ENCODE measurements at regions not wholly inside any gene's neighbourhood (a gene's known extent, or its start where the extent isn't known, plus 50 kb on each side); places are given as distances from the start of the nearest gene placed in this dataset.

GRCh38 chr3:107962946-107963345 lies 127.9 kb downstream of the CD47 start:
- no peaks in the 10 kb centered on the region for H3K36me3 ChIP-seq (ENCODE audit: control insufficient read depth, insufficient read depth, low read length)
- no peaks in the 10 kb centered on the region for H3K4me1 Mint-ChIP-seq (ENCODE audit: low read depth, unreplicated experiment)
- no peak overlapping the region for H3K27ac Mint-ChIP-seq (ENCODE audit: unreplicated experiment)
- H3K36me3 Mint-ChIP-seq (ENCODE audit: insufficient read depth, unreplicated experiment) = no peaks in the 10 kb centered on the region
- peaks cover 3% of the 10 kb centered on the region for H3K27me3 Mint-ChIP-seq (ENCODE audit: insufficient read depth, unreplicated experiment)
- H3K27me3 ChIP-seq (replicated peaks; ENCODE audit: control insufficient read depth, insufficient read depth, low read length) = no peaks in the 10 kb centered on the region
- H3K4me3 Mint-ChIP-seq (ENCODE audit: unreplicated experiment) = no peak overlapping the region
- no peaks in the 10 kb centered on the region for H3K4me1 ChIP-seq
- ChIA-PET CTCF (interaction anchor here (1.4 kb wide), 1 partner anchor 35 kb away, joined by 4 read pairs; no protein-coding TSS in a partner anchor), POLR2A (no interaction called here)
- no peak overlapping the region for H3K4me3 ChIP-seq (ENCODE audit: low read depth, low read length)
- TF ChIP-seq CTCF (IDR thresholded peaks at IDR 0.05; ENCODE audit: insufficient read depth in 1 of 2, low read depth in 1 of 2, low read length in 1 of 2, severe bottlenecking in 1 of 2, unreplicated experiment in 1 of 2) = no peak
- BruUV-seq (replicated peaks) = no TSS peak
- no peaks in the 10 kb centered on the region for H3K9me3 ChIP-seq
- intact Hi-C loops (cut with micrococcal nuclease; ENCODE audit: unreplicated experiment) = no loop called here
- H3K9me3 Mint-ChIP-seq (ENCODE audit: unreplicated experiment) = no peaks in the 10 kb centered on the region
- DNase-seq = no peak

- BruUV-seq (replicated peaks) = no TSS peak
- no peaks in the 10 kb centered on the region for H3K36me3 ChIP-seq (ENCODE audit: control insufficient read depth, insufficient read depth, low read length)
Observed at GRCh38 chr3:107962037-107962436, 128.8 kb downstream of the CD47 start.

DNA sequence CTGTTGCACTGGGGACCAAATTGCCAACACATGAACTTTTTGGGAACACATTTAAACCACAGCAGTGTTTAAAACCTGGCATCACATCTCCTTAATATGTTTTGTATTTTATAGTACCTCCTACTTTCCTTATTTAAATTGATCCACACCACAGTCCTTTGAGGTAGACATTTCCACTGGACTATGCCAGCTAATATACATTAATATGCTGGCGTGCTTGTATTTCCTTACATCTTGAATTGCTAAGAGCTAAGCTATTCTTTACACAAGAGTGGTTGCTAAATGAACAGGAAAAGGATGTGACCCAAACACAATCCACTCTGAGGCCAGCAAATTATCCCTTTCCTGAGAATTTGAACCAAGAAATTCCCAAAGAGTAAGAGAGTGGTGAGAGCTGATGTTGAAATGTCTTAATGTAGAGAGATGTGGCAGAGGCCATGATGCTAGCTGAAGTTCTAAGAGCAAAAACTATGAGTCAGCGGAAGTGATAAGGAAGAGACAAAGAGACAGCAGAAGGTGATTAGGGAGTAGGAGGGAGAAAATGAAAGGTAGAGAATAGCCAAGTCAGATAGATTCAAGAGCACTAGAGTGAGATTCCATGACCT lies 131.2 kb downstream of the CD47 start:
- no peak for DNase-seq
- POLR2A ChIA-PET = no interaction called here
- no peaks in the 10 kb centered on the region for H3K36me3 Mint-ChIP-seq (ENCODE audit: insufficient read depth, unreplicated experiment)

More at GRCh38 chr3:107962037-107962436, 128.8 kb downstream of the CD47 start:
- no peaks in the 10 kb centered on the region for H3K4me1 Mint-ChIP-seq (ENCODE audit: low read depth, unreplicated experiment)
- no peak for TF ChIP-seq CTCF (IDR thresholded peaks at IDR 0.05; ENCODE audit: insufficient read depth in 1 of 2, low read depth in 1 of 2, low read length in 1 of 2, severe bottlenecking in 1 of 2, unreplicated experiment in 1 of 2)
- no peak for DNase-seq
- H3K9me3 Mint-ChIP-seq (ENCODE audit: unreplicated experiment) = no peaks in the 10 kb centered on the region
- no peak overlapping the region for H3K4me3 Mint-ChIP-seq (ENCODE audit: unreplicated experiment)
- H3K4me3 ChIP-seq (ENCODE audit: low read depth, low read length) = no peak overlapping the region
- POLR2A ChIA-PET = no interaction called here
- H3K36me3 Mint-ChIP-seq (ENCODE audit: insufficient read depth, unreplicated experiment) = no peaks in the 10 kb centered on the region
- no peak overlapping the region for H3K27ac Mint-ChIP-seq (ENCODE audit: unreplicated experiment)
- no peaks in the 10 kb centered on the region for H3K9me3 ChIP-seq
- intact Hi-C loops (cut with micrococcal nuclease; ENCODE audit: unreplicated experiment) = no loop called here
- no peaks in the 10 kb centered on the region for H3K27me3 ChIP-seq (replicated peaks; ENCODE audit: control insufficient read depth, insufficient read depth, low read length)
- CTCF ChIA-PET = no interaction called here
- peaks cover 6% of the 10 kb centered on the region; the same call in 1 of the 2 replicates for H3K4me1 ChIP-seq
- peaks cover 3% of the 10 kb centered on the region for H3K27me3 Mint-ChIP-seq (ENCODE audit: insufficient read depth, unreplicated experiment)

More for the DNA sequence above, 131.2 kb downstream of the CD47 start:
- H3K4me1 ChIP-seq = peaks cover 16% of the 10 kb centered on the region
- Mint-ChIP-seq H3K9me3 (ENCODE audit: unreplicated experiment) (no peaks in the 10 kb centered on the region), H3K4me3 (ENCODE audit: unreplicated experiment) (no peak overlapping the region), H3K27ac (ENCODE audit: unreplicated experiment) (no peak overlapping the region), H3K27me3 (ENCODE audit: insufficient read depth, unreplicated experiment) (peaks cover 3% of the 10 kb centered on the region), H3K4me1 (ENCODE audit: low read depth, unreplicated experiment) (no peaks in the 10 kb centered on the region)
- H3K9me3 ChIP-seq = no peaks in the 10 kb centered on the region
- CTCF ChIA-PET = no interaction called here
- H3K36me3 ChIP-seq (ENCODE audit: control insufficient read depth, insufficient read depth, low read length) = no peaks in the 10 kb centered on the region
- no peak overlapping the region for H3K4me3 ChIP-seq (ENCODE audit: low read depth, low read length)
- no TSS peak for BruUV-seq (replicated peaks)
- no peaks in the 10 kb centered on the region for H3K27me3 ChIP-seq (replicated peaks; ENCODE audit: control insufficient read depth, insufficient read depth, low read length)
- no peak for TF ChIP-seq CTCF (IDR thresholded peaks at IDR 0.05; ENCODE audit: insufficient read depth in 1 of 2, low read depth in 1 of 2, low read length in 1 of 2, severe bottlenecking in 1 of 2, unreplicated experiment in 1 of 2)
- intact Hi-C loops (cut with micrococcal nuclease; ENCODE audit: unreplicated experiment) = no loop called here
